Heart right ventricle (tissue), 16 donors: ENCODE measurements at regions not wholly inside any gene's neighbourhood (a gene's known extent, or its start where the extent isn't known, plus 50 kb on each side); places are given as distances from the start of the nearest gene placed in this dataset.
"Not testable (repeated sequence)": the region's sequence is repeated elsewhere in the genome, so short reads cannot be mapped to it uniquely, and the experiment has no call there.

Source experiments
- ATAC-seq, 8 donors: fragments of 200-7000 bp; cut with Tn5 transposase; one replicate each; pipeline ENCODE4 v1.9.1; 2020; ENCODE audit warnings: mild to moderate bottlenecking in 8 of 8, moderate library complexity in 8 of 8, moderate number of reproducible peaks in 1 of 8
- DNase-seq, 2 donors: peaks; one replicate each; pipeline ENCODE4 v3.0.0-alpha.2; 2020
- H3K27ac ChIP-seq, 10 donors: fragments of 200-600 bp; sonication (generic) in 2 of 10; one replicate each; pipeline versions ENCODE4 v1.5.0 to v1.8.0; 2020 to 2022; ENCODE audit warnings: mild to moderate bottlenecking in 3 of 10
- H3K27me3 ChIP-seq, 7 donors: fragments of 200-600 bp; one replicate each; pipeline ENCODE4 v1.8.0; 2021 to 2022; ENCODE audit warnings: mild to moderate bottlenecking in 2 of 7
- H3K36me3 ChIP-seq, 9 donors: fragments of 200-600 bp; sonication (generic) in 1 of 9; one replicate each; pipeline versions ENCODE4 v1.5.0 to v1.8.0; 2020 to 2022; ENCODE audit warnings: mild to moderate bottlenecking in 2 of 9
- H3K4me1 ChIP-seq, 9 donors: fragments of 200-600 bp; sonication (generic) in 1 of 9; one replicate each; pipeline versions ENCODE4 v1.5.0 to v1.8.0; 2020 to 2022; ENCODE audit warnings: mild to moderate bottlenecking in 4 of 9
- H3K4me3 ChIP-seq, 10 donors: fragments of 200-600 bp; sonication (generic) in 2 of 10; one replicate each; pipeline versions ENCODE4 v1.5.0 to v1.8.0; 2020 to 2022; ENCODE audit warnings: mild to moderate bottlenecking in 7 of 10, moderate library complexity in 2 of 10
- H3K9me3 ChIP-seq, 11 donors: fragments of 200-600 bp in 10 of 11; sonication (generic) in 2 of 11; one replicate each; pipeline versions ENCODE4 v1.5.0 to v1.8.0; 2013 to 2022; ENCODE audit warnings: mild to moderate bottlenecking in 2 of 11, control low read depth in 1 of 11, moderate library complexity in 1 of 11
- WGBS, 2 donors: extraction: QIAGEN DNeasy Blood & Tissue Kit; methylation state at CpG; one replicate each; pipeline ENCODE4 v1.1.7; 2013; ENCODE audit warnings: inconsistent platforms in 1 of 2; 5-methylcytosine and 5-hydroxymethylcytosine counted together
- intact Hi-C, 10 donors: fragments of 100-400 bp; cut with DNase I; formaldehyde crosslinking; loops; one replicate each; pipeline versions ENCODE4 v1.11.1 to v1.14.2; 2022
- TF ChIP-seq, protein P1 (sequence below), 9 donors: fragments of 200-600 bp; sonication (generic) in 2 of 9; IDR thresholded peaks; one replicate each; pipeline versions ENCODE4 v1.5.0 to v1.8.0; 2021 to 2022; ENCODE audit warnings: antibody characterized with exemption in 9 of 9, mild to moderate bottlenecking in 5 of 9, moderate library complexity in 1 of 9
- donor health status: Arrhythmogenic right ventricular cardiomyopathy.
- donor health status: ischemic (EF 13 %, LVEDD 7.1; RV severe dilation, severe dysfunction).
- donor health status: healthy with polysubstance abuse.
- donor health status: DM: no; HTN: yes; CAD: no.
- donor health status: DM: no; HTN: no; CAD: no.
- donor health status: ischemic (EF 25% LVEDD 6.9; RV normal size, moderate dysfunction).
- donor health status: ischemic (EF 25% LVEDD 5.7; RV mildly dilated, moderate dysfunction).
- donor health status: healthy.
- donor health status: DM: yes; HTN: yes; CAD: no.
- donor health status: Ischemic cardiomyopathy.
- donor health status: ischemic (EF 35%, LVEDD 5.7; RV mildly dilated, moderate dysfunction).
- donor health status: nonischemic (EF 11% LVEDD 7.7; RV severe dilation, severe dysfunction).
- donor health status: DM: yes; HTN: yes; CAD: no.
- donor health status: PGD.
- donor health status: ischemic (EF 29% LVEDD 5.4; RV normal size, mild dysfunction).
- donor health status: nonischemic (EF 23%, LVEDD 6.1; RV moderate dilation, normal function).

DNA sequence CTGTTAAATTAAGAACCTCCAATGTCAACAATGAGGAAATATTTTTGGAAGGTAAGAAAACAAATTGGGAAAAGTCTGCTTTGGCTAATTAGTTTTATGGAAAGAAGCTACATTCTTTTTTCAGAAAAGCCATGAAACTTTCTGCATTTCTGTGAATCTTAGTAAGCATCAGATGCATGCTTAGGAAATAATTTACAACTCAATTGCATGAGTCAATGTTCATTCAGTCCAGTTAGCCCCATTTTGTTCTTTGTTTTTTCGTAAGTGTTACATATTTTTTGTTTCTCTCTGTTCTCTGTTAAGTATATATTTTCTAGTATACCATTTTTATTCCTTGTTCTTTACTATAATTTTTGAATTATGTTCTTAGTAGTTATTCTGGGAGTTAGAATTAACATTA is 195.2 kb upstream of the KIF2B start:
- DNase-seq = no peak
- H3K4me3 ChIP-seq = no peak overlapping the region
- intact Hi-C loops = no loop called here
- ATAC-seq = no peak
- no peaks in the 10 kb centered on the region for H3K36me3 ChIP-seq
- H3K9me3 ChIP-seq = no peaks in the 10 kb centered on the region
- TF ChIP-seq, protein P1, sequence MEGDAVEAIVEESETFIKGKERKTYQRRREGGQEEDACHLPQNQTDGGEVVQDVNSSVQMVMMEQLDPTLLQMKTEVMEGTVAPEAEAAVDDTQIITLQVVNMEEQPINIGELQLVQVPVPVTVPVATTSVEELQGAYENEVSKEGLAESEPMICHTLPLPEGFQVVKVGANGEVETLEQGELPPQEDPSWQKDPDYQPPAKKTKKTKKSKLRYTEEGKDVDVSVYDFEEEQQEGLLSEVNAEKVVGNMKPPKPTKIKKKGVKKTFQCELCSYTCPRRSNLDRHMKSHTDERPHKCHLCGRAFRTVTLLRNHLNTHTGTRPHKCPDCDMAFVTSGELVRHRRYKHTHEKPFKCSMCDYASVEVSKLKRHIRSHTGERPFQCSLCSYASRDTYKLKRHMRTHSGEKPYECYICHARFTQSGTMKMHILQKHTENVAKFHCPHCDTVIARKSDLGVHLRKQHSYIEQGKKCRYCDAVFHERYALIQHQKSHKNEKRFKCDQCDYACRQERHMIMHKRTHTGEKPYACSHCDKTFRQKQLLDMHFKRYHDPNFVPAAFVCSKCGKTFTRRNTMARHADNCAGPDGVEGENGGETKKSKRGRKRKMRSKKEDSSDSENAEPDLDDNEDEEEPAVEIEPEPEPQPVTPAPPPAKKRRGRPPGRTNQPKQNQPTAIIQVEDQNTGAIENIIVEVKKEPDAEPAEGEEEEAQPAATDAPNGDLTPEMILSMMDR (IDR thresholded peaks at IDR 0.05) = no peak
- WGBS, 2 donors = 74 to 80% methylated on average over 1 of the region's 1 CpG
- H3K27ac ChIP-seq = no peak overlapping the region
- H3K27me3 ChIP-seq = no peaks in the 10 kb centered on the region
- no peaks in the 10 kb centered on the region for H3K4me1 ChIP-seq

GRCh38 chr17:53626286-53626685 is 196.4 kb upstream of the KIF2B start:
- intact Hi-C loops = no loop called here
- no peaks in the 10 kb centered on the region for H3K36me3 ChIP-seq
- H3K4me1 ChIP-seq = no peaks in the 10 kb centered on the region
- no peak for ATAC-seq
- H3K27me3 ChIP-seq = no peaks in the 10 kb centered on the region
- no peak for DNase-seq
- H3K4me3 ChIP-seq = no peak overlapping the region
- TF ChIP-seq, protein P1 (IDR thresholded peaks at IDR 0.05) = no peak
- H3K9me3 ChIP-seq = no peaks in the 10 kb centered on the region
- H3K27ac ChIP-seq = no peak overlapping the region
- WGBS, 2 donors = 80 to 82% methylated on average over 1 of the region's 1 CpG

DNA sequence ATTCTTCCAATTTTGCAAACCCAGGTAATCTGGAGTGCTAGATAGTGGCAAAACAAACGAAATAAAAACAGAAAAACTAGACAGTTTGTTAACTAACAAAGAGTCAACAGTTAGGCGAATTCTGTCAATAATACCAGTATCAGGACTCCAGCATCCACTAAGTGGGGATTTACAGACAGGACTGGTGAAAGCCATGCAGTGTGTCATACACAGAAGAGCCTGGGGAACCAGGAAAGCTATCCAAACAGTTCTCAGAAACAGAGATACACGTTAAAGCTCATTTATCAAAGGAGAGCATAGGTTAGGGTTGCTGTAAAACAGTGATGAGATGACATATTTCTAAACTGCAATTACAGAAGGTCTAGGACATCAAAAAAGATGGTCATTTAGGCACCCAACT is 203.7 kb upstream of the KIF2B start:
- DNase-seq (no peak), ATAC-seq (no peak)
- Histone ChIP-seq H3K27me3 (no peaks in the 10 kb centered on the region), H3K9me3 (peaks cover 0 to 10% (median 0%) of the 10 kb centered on the region in 11 donors), H3K4me1 (no peaks in the 10 kb centered on the region), H3K4me3 (no peak overlapping the region), H3K27ac (no peak overlapping the region), H3K36me3 (no peaks in the 10 kb centered on the region)
- WGBS, 2 donors = 50 to 58% methylated on average over 3 of the region's 3 CpGs
- intact Hi-C loops = no loop called here
- TF ChIP-seq, protein P1 (IDR thresholded peaks at IDR 0.05) = no peak

- WGBS, 2 donors = 80 to 88% methylated on average over 5 of the region's 5 CpGs
- H3K27me3 ChIP-seq, intact Hi-C loops, H3K36me3 ChIP-seq, H3K4me1 ChIP-seq, DNase-seq, H3K9me3 ChIP-seq, H3K27ac ChIP-seq, H3K4me3 ChIP-seq, ATAC-seq: not testable (repeated sequence)
Measured at GRCh38 chr17:53608208-53608607, 214.5 kb upstream of the KIF2B start.

DNA sequence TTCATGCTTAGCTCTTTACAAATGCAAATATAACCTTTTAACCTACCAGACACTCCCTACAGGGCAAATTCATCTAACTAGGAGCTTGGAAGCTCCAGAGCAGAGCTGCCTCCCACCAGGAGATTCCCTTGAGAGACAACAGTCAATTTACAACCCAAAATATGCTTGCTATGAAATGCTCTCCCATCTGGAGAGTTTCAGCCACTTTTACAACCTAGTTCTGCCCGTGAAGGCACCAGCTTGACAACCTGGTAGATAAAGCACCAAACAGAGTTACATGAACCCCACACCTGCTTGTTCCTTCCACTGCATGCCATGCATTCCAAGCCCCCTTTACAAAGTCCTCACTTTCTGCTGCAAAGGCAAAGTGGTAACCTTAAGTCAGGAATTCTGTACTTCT is 215.3 kb upstream of the KIF2B start:
- DNase-seq = no peak
- 10 to 11% methylated on average over 1 of the region's 1 CpG for WGBS, 2 donors
- TF ChIP-seq, protein P1 (IDR thresholded peaks at IDR 0.05) = no peak
- H3K27ac ChIP-seq = no peak overlapping the region
- H3K9me3 ChIP-seq = peaks cover 0 to 11% (median 0%) of the 10 kb centered on the region in 11 donors
- ATAC-seq = no peak
- no peaks in the 10 kb centered on the region for H3K27me3 ChIP-seq
- no peak overlapping the region for H3K4me3 ChIP-seq
- intact Hi-C loops = no loop called here
- H3K36me3 ChIP-seq = no peaks in the 10 kb centered on the region
- H3K4me1 ChIP-seq = no peaks in the 10 kb centered on the region
